ENCODE measurements at regions not wholly inside any gene's neighbourhood (a gene's known extent, or its start where the extent isn't known, plus 50 kb on each side); places are given as distances from the start of the nearest gene placed in this dataset.

DNA sequence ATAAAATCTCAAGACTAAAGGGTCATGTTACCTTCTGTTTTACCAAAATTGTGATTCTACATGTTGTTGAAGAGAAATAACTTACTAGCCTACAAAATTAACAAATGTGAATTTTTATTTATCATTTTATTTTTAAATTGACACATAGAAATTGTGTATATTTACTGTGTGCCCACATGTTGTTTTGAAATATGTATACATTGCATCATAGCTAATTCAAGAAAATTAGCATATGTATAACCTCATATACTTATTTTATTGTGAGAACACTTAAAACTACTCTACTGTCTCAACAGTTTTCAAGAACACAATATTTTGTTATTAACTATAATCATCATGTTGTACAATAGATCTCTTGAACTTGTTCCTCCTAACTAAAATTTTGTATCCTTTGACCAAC lies 177.8 kb downstream of the EPM2A start:
- Histone ChIP-seq H3K27ac (ENCODE audit: insufficient read length, low read depth, low read length) (no peak overlapping the region), H2BK20ac (ENCODE audit: low read depth, low read length, poor library complexity, severe bottlenecking) (no peak overlapping the region), H3K56ac (ENCODE audit: insufficient read length, low read depth, low read length) (no peak overlapping the region), H3K18ac (ENCODE audit: insufficient read length, low read depth, low read length) (no peak overlapping the region), H4K20me1 (ENCODE audit: control insufficient read depth, insufficient read depth, insufficient read length) (no peaks in the 10 kb centered on the region), H2BK5ac (ENCODE audit: insufficient read length, low read length) (no peak overlapping the region), H3K79me2 (ENCODE audit: insufficient read depth, low read length) (no peaks in the 10 kb centered on the region), H3K27me3 (ENCODE audit: insufficient read depth, low read length) (no peaks in the 10 kb centered on the region), H3K4ac (ENCODE audit: low read depth, low read length) (no peak overlapping the region), H3K9me3 (ENCODE audit: control insufficient read depth, low read depth, low read length) (no peaks in the 10 kb centered on the region), H2BK15ac (ENCODE audit: low read depth, low read length) (no peak overlapping the region), H4K5ac (ENCODE audit: insufficient read length, low read depth, low read length) (no peak overlapping the region), H3K23ac (ENCODE audit: insufficient read length, low read depth, low read length) (no peak overlapping the region), H3K9ac (ENCODE audit: extremely low read depth, insufficient read length, low read length) (no peak overlapping the region), H3K4me1 (ENCODE audit: insufficient read depth, low read length) (no peaks in the 10 kb centered on the region), H3K4me2 (ENCODE audit: insufficient read depth, insufficient read length, low read length) (no peak overlapping the region), H2BK12ac (ENCODE audit: insufficient read length, low read depth, low read length) (no peak overlapping the region), H2AFZ (ENCODE audit: low read length) (no peak overlapping the region), H3T11ph (ENCODE audit: low read length) (no peak overlapping the region), H4K91ac (ENCODE audit: insufficient read length, low read depth, low read length) (no peak overlapping the region), H3K23me2 (ENCODE audit: insufficient read length, low read depth, low read length, poor library complexity, severe bottlenecking) (no peaks in the 10 kb centered on the region), H3K79me1 (ENCODE audit: insufficient read depth, low read depth, low read length, poor library complexity, severe bottlenecking) (no peaks in the 10 kb centered on the region), H4K8ac (replicated peaks; ENCODE audit: insufficient read length, low read depth, low read length) (no peak overlapping the region), H2AK5ac (ENCODE audit: insufficient read length, low read length) (no peak overlapping the region), H2BK120ac (ENCODE audit: low read depth, low read length, poor library complexity, severe bottlenecking) (no peak overlapping the region), H3K14ac (ENCODE audit: insufficient read depth, low read length) (no peak overlapping the region)
- H3K36me3 Mint-ChIP-seq (ENCODE audit: insufficient read depth in 1 of 3, low read depth in 3 of 3): peaks cover 0 to 5% (median 0%) of the 10 kb centered on the region in 3 experiments; a peak in 1 of 7 replicates
- no peak overlapping the region; a peak in 1 of 7 replicates for H3K27ac Mint-ChIP-seq
- TF ChIP-seq, protein P1, sequence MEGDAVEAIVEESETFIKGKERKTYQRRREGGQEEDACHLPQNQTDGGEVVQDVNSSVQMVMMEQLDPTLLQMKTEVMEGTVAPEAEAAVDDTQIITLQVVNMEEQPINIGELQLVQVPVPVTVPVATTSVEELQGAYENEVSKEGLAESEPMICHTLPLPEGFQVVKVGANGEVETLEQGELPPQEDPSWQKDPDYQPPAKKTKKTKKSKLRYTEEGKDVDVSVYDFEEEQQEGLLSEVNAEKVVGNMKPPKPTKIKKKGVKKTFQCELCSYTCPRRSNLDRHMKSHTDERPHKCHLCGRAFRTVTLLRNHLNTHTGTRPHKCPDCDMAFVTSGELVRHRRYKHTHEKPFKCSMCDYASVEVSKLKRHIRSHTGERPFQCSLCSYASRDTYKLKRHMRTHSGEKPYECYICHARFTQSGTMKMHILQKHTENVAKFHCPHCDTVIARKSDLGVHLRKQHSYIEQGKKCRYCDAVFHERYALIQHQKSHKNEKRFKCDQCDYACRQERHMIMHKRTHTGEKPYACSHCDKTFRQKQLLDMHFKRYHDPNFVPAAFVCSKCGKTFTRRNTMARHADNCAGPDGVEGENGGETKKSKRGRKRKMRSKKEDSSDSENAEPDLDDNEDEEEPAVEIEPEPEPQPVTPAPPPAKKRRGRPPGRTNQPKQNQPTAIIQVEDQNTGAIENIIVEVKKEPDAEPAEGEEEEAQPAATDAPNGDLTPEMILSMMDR (conservative IDR thresholded peaks at IDR 0.05): no peak
- no peaks in the 10 kb centered on the region for H3K27me3 Mint-ChIP-seq (ENCODE audit: low read depth)
- no peak overlapping the region for H3K4me3 Mint-ChIP-seq
- no peaks in the 10 kb centered on the region; a peak in 1 of 5 replicates for H3K9me3 Mint-ChIP-seq
- DNase-seq: no peak
- peaks cover 7 to 10% of the 10 kb centered on the region in 2 experiments for H3K4me1 Mint-ChIP-seq

Data from H9 (cell line).